ENCODE measurements at regions not wholly inside any gene's neighbourhood (a gene's known extent, or its start where the extent isn't known, plus 50 kb on each side); places are given as distances from the start of the nearest gene placed in this dataset.
"Not testable (repeated sequence)": the region's sequence is repeated elsewhere in the genome, so short reads cannot be mapped to it uniquely, and the experiment has no call there.

DNA sequence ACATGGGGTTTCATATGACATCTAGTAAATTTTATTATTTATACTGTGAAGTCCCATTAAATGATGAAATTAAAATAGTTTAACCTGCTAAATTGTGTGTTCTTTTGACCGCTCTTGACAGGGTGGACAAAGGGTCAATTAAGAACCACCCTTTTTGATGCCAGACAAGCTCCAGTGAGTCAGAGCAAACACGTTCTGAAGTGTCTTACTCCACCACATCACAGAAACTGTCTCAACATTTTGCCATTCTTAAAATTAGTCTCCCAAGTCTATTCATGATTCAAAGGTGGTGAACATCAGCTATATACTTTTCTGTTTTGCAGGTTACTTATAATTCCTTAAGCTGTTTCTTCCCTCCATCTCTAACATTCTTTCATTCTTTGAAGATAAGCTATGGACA lies 142.1 kb downstream of the SPATA31A6 start:
- DNase-seq (ENCODE audit: low spot score): not testable (repeated sequence)

DNA sequence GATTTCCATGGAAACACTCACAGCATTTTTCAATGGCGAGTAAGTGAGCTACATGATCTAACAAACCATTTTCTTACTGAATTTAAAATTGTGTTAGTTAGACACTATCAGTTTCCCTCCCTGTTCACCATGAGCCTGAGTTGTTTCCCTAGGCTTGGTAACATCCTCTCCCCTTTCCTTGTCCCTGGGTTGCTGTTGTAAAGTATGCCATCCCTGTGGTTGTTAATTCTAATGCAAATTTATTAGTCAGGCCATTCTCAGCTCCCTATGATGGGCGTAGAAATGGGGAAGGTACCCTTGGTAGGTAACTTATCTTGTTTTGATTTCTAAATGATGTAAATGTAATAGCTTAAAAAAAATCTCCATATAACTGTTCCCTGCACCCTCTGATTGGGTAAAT lies 143.0 kb downstream of the SPATA31A6 start:
- not testable (repeated sequence) for DNase-seq (ENCODE audit: low spot score)

DNA sequence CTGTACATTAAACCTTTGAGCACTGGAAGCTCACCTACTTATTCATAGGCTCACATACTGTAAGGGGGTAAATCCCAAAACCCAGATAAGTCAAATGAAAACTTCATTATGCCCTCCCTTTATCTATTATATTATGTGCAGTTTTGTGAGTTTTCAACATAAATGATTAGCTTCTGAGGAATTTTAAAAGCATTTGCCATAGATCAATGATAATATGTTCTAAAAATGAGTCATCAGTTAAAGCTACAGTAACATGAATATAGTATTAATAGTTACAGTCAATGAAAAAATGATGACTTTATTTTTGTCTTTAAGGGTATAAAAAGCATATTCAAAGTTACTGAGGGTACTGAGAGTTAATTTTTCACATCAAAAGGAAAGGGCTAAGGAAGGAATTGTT lies 151.9 kb downstream of the SPATA31A6 start:
- not testable (repeated sequence) for DNase-seq (ENCODE audit: low spot score)

DNA sequence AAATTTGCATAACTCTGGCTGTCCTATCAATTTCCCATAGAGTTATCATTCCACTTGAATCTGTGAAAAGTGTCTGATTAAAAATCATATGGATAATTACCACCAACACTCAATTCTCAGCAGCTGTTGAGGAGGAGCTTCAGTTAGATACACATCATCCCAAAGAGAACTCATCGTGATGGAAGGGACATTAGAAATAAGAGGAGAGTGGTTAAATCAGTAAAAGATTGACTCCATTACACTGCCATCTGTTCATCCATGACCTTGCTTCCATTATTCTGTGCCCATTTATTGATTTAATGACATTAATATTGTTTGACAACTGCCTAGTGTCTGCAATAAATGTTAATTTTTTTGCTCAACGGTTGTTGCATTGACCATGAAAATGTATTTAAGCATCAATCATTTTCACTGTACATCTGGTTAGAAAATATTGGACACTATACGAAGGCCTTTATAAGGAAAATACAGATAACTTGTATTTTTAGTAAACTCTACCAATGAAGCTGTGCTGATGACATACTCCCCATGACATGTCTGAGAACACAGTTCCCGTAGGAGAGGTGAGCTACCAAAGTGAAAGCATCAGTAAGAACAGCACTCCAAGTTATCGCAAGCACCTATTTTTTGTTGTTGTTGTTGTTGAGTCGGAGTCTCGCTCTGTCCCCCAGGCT lies 152.7 kb downstream of the SPATA31A6 start:
- not testable (repeated sequence) for DNase-seq (ENCODE audit: low spot score)

DNA sequence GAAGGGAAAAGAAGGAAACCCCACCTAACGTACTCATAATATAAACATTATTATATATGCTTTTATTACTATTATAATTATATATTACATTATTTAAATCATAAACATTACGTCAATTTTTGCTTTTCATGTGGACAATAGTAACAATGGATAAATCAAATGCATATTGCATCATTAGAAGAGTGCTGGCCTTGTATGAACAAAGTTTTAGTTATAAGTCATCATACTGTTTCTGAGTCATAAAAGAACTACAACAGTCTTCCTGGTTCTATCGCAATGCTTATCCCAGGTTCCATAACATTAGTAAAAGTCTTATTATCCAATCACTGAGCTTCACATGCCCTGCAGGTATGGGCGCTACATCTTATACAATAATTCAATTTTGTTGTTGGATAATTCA lies 154.8 kb downstream of the SPATA31A6 start:
- DNase-seq (ENCODE audit: low spot score): not testable (repeated sequence)

- DNase-seq (ENCODE audit: low spot score): not testable (repeated sequence)
Measured at GRCh38 chr9:42339671-42340434, 156.4 kb downstream of the SPATA31A6 start.

- DNase-seq (ENCODE audit: low spot score): not testable (repeated sequence)
Measured at GRCh38 chr9:42340435-42340723, 156.9 kb downstream of the SPATA31A6 start.

DNA sequence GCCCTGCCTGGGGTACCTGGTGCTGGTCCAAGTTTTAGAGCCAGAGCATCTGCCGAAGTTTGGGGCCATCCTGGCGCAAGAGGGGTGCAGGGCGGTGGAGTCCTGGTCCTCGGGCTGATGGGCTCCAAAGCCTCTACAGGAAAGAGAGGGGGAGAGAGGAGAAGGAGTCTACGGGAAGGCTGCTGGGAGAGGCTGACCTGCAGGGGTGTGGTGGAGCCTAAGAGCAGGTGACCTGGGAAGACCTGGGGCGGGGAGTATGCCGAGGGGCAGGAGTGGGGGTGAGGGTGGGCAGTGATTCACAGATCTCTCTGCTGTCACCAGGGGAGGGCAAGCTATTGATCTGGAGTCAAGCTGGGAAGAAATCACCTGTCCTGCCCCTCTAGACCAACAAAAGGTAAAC lies 158.4 kb downstream of the SPATA31A6 start:
- DNase-seq (ENCODE audit: low spot score): not testable (repeated sequence)

DNA sequence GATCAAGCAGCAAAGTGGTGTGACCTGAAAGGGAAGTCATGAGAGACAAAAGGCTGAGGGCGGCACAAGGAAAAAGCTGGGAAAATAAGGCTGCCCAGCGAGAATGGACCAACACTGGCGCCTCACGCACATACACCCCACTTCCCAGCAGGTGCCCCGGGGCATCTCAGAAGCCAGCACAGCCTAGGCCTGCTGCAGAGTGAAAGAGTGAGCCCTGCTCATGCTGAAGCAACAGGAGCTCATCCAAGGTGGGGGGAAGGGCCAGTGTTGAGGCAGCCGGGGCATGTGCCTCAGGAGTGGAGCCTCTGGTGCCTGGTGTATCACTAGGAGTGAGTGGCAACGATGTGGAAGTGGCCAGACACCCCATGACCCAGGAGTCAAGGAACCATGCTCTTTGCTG lies 158.8 kb downstream of the SPATA31A6 start:
- not testable (repeated sequence) for DNase-seq (ENCODE audit: low spot score)

GRCh38 chr9:42344508-42344907 lies 161.0 kb downstream of the SPATA31A6 start:
- not testable (repeated sequence) for DNase-seq (ENCODE audit: low spot score)

- DNase-seq (ENCODE audit: low spot score): not testable (repeated sequence)
Measured at GRCh38 chr9:42346916-42347315, 163.5 kb downstream of the SPATA31A6 start.

- DNase-seq (ENCODE audit: low spot score): not testable (repeated sequence)
Measured at GRCh38 chr9:42349181-42349580, 165.7 kb downstream of the SPATA31A6 start.

- not testable (repeated sequence) for DNase-seq (ENCODE audit: low spot score)
Measured at GRCh38 chr9:42350412-42350811, 167.0 kb downstream of the SPATA31A6 start.

DNA sequence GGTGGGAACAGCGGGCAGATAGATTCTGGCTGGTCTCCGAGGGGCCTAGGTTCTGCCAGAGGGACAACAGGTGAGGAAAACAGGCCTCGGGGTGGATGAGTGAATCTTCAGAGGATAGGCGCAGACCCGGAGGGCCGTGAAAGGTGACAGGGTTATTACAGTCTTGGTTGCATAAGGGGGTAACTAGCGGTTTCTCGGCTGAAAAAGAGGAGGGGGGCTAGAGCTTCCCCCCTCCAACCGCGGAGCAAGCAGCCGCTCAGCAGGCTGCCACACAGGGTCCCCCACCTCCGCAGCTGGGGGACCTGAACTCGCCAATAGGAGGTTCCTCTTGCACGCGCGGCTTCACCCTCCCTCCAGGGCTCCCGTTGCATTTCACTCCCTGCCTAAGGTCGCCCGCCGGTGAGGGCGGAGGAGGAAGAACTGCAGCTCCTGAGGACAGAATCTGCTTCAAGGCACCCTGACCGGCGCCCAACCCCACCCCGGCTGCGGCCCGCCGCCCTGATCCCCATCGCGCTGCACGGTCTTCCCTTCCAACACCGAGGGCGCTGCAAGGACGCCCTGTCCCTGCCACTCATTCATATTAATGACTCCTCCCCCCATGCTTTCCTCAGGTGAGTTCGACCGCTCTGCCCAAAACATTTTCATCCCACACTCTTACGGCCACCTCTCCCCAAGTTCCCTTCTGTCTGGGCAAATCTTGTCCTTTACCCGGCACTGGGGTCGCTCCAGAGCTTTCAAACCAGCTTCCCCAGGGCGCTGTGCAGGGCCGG lies 174.3 kb downstream of the SPATA31A6 start:
- not testable (repeated sequence) for DNase-seq (ENCODE audit: low spot score)

DNA sequence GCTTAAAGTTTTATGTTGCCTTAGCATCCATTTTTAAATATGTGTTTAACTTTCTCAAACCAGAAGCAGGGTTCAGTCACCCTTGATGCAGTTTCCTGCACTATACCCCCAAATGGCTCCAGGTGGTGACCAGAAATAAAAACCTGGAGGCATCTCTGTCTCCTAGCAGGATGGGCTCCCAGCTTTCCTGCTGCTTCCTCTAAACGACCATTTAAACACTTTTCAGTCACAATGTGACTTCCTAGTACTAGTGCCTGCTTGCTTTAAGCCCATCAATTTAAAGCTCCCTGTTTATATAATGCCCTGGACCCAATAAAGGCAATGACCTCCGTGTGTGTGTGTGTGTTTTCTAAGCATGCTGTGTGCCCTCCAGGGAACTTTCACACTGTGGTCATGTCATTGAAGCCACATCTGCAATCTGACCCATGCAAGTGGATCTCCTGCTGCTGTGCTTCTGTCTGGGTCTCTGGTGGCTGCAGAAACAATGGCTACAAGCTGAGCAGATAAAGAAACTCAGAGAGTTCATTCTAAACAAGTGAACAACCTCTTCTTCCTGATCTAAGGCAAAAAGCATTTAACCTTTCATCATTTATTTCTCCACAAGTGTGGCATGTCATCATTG lies 175.3 kb downstream of the SPATA31A6 start:
- DNase-seq (ENCODE audit: low spot score): not testable (repeated sequence)

DNA sequence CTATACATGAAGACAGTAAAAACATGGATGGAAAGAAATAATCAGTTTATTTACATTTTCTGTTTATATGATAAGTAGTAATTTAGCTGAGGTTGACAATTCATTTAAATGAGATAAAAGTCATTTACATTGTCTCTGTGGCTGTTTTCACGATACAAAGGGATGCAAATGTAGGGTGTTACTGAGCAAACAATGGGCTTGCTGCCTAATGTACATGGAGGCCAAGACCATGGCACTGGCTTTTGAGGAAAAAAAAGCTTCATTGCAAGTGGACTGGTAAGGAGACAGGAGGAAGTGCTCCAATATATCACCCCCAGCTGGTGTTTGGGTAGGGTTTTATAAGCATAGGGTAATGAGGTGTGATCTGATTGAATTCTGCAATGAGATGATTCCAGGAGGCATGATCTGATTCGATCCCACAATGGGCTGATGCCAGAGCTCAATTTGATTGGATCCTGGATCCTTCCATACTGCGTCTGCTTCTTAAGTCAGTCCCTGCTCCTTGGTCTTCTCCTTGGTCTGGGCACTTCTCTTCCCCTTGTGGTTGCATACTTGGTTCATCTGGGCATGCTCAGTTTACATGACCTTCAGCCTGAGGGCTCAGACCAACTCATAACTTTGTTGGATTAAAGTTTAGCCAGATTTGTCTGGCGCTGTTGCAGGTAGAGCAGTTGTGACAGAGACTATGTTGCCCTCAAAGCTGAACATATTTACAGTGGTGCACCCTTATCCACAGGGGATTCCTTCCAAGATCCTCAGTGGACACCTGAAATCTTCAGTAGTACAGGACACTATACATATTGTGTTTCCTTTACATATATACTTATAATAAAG lies 181.2 kb downstream of the SPATA31A6 start:
- not testable (repeated sequence) for DNase-seq (ENCODE audit: low spot score)

DNA sequence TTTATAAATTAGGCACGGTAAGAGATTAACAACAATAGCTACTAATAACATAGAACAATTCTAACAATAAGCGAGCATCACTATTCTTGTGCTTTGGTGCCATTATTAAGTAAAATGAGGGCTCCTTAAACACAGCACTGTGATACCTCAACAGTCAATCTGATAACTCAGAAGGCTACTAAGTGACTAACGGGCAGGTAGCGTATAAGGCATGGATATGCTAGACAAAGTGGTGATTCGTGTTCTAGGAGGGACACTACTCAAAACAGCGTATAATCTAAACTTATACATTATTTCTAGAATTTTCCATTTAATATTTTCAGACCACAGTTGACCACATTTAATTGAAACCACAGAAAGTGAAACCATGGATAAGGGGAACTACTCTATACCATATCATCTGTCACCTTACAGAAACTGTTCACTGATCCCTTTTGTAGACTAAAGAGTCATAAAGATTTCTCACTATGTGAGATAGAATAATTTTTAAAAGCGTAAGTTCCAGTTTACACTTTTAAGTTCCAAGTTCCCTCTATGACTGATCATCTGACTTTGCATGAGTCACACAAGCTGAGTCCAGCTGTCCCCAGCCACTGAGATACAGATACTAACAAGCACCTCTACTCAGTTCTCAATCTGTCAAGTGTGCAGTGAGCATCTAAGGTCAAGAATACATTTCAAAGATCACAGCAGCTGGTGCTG lies 181.9 kb downstream of the SPATA31A6 start:
- not testable (repeated sequence) for DNase-seq (ENCODE audit: low spot score)

- not testable (repeated sequence) for DNase-seq (ENCODE audit: low spot score)
Measured at GRCh38 chr9:42368279-42368881, 184.9 kb downstream of the SPATA31A6 start.

DNA sequence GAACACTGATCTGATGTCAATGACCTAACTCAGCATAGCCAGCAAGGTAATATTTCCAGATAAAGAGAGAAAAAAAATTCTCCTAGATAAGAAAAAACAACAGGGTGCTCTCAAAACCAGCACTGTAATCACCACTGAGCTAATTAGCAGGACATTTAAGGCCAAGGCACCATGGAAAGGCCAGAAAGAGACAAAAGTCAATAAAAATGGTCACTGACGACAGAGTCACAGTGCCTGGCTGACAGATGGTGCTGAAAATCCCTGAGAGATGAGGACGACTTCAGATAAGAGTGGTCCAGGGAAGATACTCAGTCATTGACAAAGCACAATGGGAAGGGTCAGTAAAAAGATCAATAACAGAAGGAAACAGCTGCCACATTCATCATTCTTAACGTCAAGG lies 186.7 kb downstream of the SPATA31A6 start:
- not testable (repeated sequence) for DNase-seq (ENCODE audit: low spot score)

GRCh38 chr9:42371417-42371816 lies 188.0 kb downstream of the SPATA31A6 start:
- DNase-seq (ENCODE audit: low spot score): not testable (repeated sequence)
